ENCODE measurements at regions not wholly inside any gene's neighbourhood (a gene's known extent, or its start where the extent isn't known, plus 50 kb on each side); places are given as distances from the start of the nearest gene placed in this dataset.

DNA sequence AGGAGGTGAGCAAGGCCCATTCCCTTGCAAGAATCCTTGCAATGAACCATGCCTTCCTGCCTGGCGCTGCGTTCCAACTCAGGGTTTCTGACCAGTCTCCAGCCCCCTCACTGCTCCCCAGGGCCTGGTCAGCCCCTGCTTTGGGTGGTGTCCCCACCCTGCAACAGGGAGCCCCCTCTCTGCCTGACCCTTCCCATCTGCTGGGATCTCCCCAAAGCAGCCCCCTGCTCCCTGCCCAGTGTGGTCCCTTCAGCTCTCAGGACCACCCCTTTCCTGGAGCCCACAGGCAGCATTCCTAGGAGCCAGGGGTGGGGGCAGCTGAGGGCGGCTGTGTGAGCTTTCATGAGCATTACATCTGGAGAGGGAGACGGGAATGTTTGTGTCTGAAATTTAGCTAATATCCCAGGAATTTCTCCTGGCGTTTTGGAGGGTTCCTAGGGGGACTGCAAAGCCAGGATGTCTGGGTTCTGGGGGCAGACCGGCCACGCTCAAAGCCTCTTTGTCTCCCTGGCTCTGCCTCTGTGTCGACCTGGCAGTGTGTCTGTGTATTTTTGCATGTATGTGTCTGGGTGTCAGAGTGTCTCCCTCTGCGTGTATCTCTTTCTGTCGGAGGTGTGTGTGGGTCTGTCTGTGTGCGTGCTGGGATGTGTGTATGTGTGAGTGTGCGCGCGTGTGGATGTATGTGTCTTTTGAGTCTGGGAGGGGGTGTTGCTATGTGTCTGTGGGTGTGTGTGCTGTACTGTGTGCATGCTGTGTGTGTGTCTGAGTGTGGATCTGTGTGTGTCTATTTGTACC, 300.5 kb upstream of the ZMIZ1 start:
- intact Hi-C loops (cut with DNase I; ENCODE audit: low total_unique reads) (no loop called here), in situ Hi-C loops (cut with MboI; ENCODE audit: low sequenced_read_pairs in 4 of 4) (no loop called here)
- Histone ChIP-seq H3K9me3 (no peaks in the 10 kb centered on the region), H3K4me3 (no peak overlapping the region), H3K27ac (no peak overlapping the region), H3K4me1 (peaks cover 0 to 10% of the 10 kb centered on the region in 2 donors), H3K27me3 (no peaks in the 10 kb centered on the region), H3K36me3 (no peaks in the 10 kb centered on the region)
- no peak for DNase-seq
- ATAC-seq, result no peak
- TF ChIP-seq POLR2A (IDR thresholded peaks at IDR 0.05), result no peak
- TF ChIP-seq, protein P1, sequence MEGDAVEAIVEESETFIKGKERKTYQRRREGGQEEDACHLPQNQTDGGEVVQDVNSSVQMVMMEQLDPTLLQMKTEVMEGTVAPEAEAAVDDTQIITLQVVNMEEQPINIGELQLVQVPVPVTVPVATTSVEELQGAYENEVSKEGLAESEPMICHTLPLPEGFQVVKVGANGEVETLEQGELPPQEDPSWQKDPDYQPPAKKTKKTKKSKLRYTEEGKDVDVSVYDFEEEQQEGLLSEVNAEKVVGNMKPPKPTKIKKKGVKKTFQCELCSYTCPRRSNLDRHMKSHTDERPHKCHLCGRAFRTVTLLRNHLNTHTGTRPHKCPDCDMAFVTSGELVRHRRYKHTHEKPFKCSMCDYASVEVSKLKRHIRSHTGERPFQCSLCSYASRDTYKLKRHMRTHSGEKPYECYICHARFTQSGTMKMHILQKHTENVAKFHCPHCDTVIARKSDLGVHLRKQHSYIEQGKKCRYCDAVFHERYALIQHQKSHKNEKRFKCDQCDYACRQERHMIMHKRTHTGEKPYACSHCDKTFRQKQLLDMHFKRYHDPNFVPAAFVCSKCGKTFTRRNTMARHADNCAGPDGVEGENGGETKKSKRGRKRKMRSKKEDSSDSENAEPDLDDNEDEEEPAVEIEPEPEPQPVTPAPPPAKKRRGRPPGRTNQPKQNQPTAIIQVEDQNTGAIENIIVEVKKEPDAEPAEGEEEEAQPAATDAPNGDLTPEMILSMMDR (IDR thresholded peaks at IDR 0.05 in 4 of 5, conservative IDR thresholded peaks at IDR 0.05 in 1 of 5), result no peak

DNA sequence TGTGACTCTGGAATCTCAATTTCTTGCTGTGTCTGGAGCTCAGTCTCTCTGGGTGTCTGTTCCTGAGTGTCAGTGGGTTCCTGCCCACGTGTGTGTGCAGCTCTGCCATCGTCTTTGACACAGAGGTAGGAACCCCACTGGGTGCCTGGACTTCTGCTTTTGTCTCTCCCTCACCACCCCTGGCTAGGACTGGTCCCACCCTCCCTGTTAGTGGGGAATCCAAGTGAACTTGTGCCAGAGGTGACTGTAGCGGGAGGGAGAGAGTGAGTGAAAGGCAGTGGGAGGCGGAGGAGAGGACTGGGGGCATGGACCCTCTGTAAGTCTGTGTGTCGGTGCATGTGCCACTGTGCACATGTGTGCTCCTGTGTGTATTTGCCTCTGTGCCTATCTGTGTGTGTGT, 299.9 kb upstream of the ZMIZ1 start:
- H3K27me3 ChIP-seq, result no peaks in the 10 kb centered on the region
- TF ChIP-seq, protein P1 (IDR thresholded peaks at IDR 0.05 in 4 of 5, conservative IDR thresholded peaks at IDR 0.05 in 1 of 5), result no peak
- no peak for TF ChIP-seq POLR2A (IDR thresholded peaks at IDR 0.05)
- H3K9me3 ChIP-seq, result no peaks in the 10 kb centered on the region
- in situ Hi-C loops (cut with MboI; ENCODE audit: low sequenced_read_pairs in 4 of 4), result no loop called here
- no peak overlapping the region for H3K4me3 ChIP-seq
- intact Hi-C loops (cut with DNase I; ENCODE audit: low total_unique reads), result no loop called here
- no peaks in the 10 kb centered on the region for H3K36me3 ChIP-seq
- no peak overlapping the region for H3K27ac ChIP-seq
- H3K4me1 ChIP-seq, result peaks cover 0 to 4% of the 10 kb centered on the region in 2 donors
- ATAC-seq (no peak), DNase-seq (no peak)

DNA sequence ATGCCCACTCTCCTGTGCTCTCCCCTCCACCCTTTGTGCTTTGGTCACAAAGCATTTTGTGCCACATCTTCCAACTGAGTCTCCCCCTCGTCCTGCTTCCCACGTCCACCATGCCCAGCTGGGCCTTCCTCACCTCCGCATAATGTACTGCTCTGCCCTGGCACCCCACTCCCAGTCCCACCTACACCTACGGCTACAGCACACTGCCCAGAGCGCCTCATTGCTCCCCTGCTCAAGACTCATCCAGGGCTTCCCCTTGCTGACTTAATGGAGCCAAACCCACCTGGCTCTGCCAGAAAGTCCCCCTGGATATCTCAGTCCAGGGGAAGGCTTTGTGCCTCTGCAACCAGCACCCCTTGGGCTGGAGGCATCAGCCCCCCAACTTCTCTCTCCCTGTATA, 299.2 kb upstream of the ZMIZ1 start:
- in situ Hi-C loops (cut with MboI; ENCODE audit: low sequenced_read_pairs in 4 of 4), result no loop called here
- H3K27ac ChIP-seq, result no peak overlapping the region

DNA sequence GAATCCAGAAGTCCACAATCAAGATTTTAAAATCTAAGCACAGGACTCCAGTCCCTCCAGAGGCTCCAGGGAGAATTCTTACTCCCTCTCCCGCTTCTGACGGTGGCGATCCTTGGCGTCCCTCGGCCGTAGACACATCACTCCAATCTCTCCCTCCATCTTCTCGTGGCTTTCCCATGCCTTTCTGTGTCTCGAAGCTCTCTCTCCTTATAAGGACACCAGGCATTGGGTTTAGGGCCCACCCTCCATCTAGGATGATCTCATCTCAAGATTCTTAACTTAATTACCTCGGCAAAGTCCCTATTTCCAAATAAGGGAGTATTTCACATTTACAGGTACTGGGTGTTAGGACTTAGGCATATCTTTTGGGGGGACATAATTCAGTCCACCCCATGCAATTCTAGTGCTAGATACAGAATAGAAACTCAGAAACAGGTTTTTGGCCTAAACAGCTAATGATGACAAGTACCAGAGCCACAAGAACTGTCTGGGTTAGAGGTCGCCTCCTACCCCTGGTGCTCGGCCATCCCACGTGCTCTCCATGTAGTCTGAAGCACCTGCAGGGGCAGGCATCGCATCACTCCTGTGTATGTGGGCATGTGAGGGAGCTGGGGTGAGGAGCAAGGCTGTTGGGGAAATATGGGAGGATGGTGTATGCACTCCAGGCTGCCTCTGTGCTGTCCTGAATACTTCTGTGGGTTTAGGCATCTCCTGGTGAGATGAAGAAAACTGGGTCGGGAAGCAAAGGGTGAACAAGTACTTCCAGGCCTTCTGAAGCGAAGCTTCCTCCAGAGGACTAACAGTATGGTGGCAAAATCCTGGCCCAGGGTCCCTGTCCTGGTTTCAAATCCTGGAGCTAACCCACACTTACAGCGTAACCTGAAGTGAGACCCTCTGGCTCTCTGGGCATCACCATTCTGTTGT, 298.3 kb upstream of the ZMIZ1 start:
- H3K27ac ChIP-seq, result no peak overlapping the region
- ATAC-seq, result no peak
- DNase-seq, result no peak
- peaks cover 5 to 13% of the 10 kb centered on the region in 2 donors for H3K4me1 ChIP-seq
- no peaks in the 10 kb centered on the region for H3K9me3 ChIP-seq
- H3K36me3 ChIP-seq, result no peaks in the 10 kb centered on the region
- in situ Hi-C loops (cut with MboI; ENCODE audit: low sequenced_read_pairs in 4 of 4), result no loop called here
- TF ChIP-seq, protein P1 (IDR thresholded peaks at IDR 0.05 in 4 of 5, conservative IDR thresholded peaks at IDR 0.05 in 1 of 5), result no peak
- no peak for TF ChIP-seq POLR2A (IDR thresholded peaks at IDR 0.05)
- intact Hi-C loops (cut with DNase I; ENCODE audit: low total_unique reads), result no loop called here
- no peak overlapping the region for H3K4me3 ChIP-seq
- no peaks in the 10 kb centered on the region for H3K27me3 ChIP-seq

More for the DNA sequence above, 299.2 kb upstream of the ZMIZ1 start:
- Histone ChIP-seq H3K4me1 (peaks cover 0 to 4% of the 10 kb centered on the region in 2 donors), H3K36me3 (no peaks in the 10 kb centered on the region), H3K4me3 (no peak overlapping the region), H3K27me3 (no peaks in the 10 kb centered on the region), H3K9me3 (no peaks in the 10 kb centered on the region)
- TF ChIP-seq, protein P1 (IDR thresholded peaks at IDR 0.05 in 4 of 5, conservative IDR thresholded peaks at IDR 0.05 in 1 of 5), result no peak
- TF ChIP-seq POLR2A (IDR thresholded peaks at IDR 0.05), result no peak
- DNase-seq (no peak), ATAC-seq (no peak)
- intact Hi-C loops (cut with DNase I; ENCODE audit: low total_unique reads), result no loop called here

Measured in gastrocnemius medialis (tissue), 4 donors.